ENCODE measurements at regions not wholly inside any gene's neighbourhood (a gene's known extent, or its start where the extent isn't known, plus 50 kb on each side); places are given as distances from the start of the nearest gene placed in this dataset.
"Not testable (repeated sequence)": the region's sequence is repeated elsewhere in the genome, so short reads cannot be mapped to it uniquely, and the experiment has no call there.

- no peak for DNase-seq
These were observed 562.7 kb upstream of the WSB1 start for GRCh38 chr17:26731005-26731921.

GRCh38 chr17:26731926-26732325 lies 562.0 kb upstream of the WSB1 start:
- DNase-seq, result not testable (repeated sequence)

- not testable (repeated sequence) for DNase-seq
These were observed 559.1 kb upstream of the WSB1 start for GRCh38 chr17:26734775-26735174.

GRCh38 chr17:26735977-26736376 lies 557.9 kb upstream of the WSB1 start:
- DNase-seq, result not testable (repeated sequence)

GRCh38 chr17:26765860-26766709 lies 527.8 kb upstream of the WSB1 start:
- no peak for DNase-seq

GRCh38 chr17:26766743-26767142 lies 527.2 kb upstream of the WSB1 start:
- DNase-seq, result no peak

GRCh38 chr17:26773189-26774188 lies 520.4 kb upstream of the WSB1 start:
- DNase-seq, result no peak

- DNase-seq, result no peak
These were observed 519.4 kb upstream of the WSB1 start for GRCh38 chr17:26774291-26775218.

GRCh38 chr17:26775219-26775822 lies 518.6 kb upstream of the WSB1 start:
- no peak for DNase-seq

- DNase-seq, result not testable (repeated sequence)
These were observed 513.6 kb upstream of the WSB1 start for GRCh38 chr17:26780187-26780814.

GRCh38 chr17:26782153-26782552 lies 511.8 kb upstream of the WSB1 start:
- no peak for DNase-seq

- no peak for DNase-seq
These were observed 501.4 kb upstream of the WSB1 start for GRCh38 chr17:26792486-26792885.

GRCh38 chr17:26807024-26807423 lies 486.9 kb upstream of the WSB1 start:
- DNase-seq, result no peak

GRCh38 chr17:26809033-26809432 lies 484.9 kb upstream of the WSB1 start:
- no peak for DNase-seq

GRCh38 chr17:26818736-26819135 lies 475.2 kb upstream of the WSB1 start:
- peak; percentile 0 for DNase-seq

All from tongue (tissue), 1 donor.